Aorta (tissue), 5 donors: ENCODE measurements at regions not wholly inside any gene's neighbourhood (a gene's known extent, or its start where the extent isn't known, plus 50 kb on each side); places are given as distances from the start of the nearest gene placed in this dataset.
A peak's percentile ranks its signal among the peaks of the same experiment; 100 is the strongest.
"Not testable (repeated sequence)": the region's sequence is repeated elsewhere in the genome, so short reads cannot be mapped to it uniquely, and the experiment has no call there.

Experiments
- ATAC-seq: fragments of 200-7000 bp; cut with Tn5 transposase; one replicate; pipeline ENCODE4 v1.9.1; 2022; ENCODE audit warnings: moderate library complexity; ENCODE audit not compliant: low FRiP score
- DNase-seq, 2 donors: peaks; one replicate each; pipeline ENCODE4 v3.0.0-alpha.2; 2020
- H3K27ac ChIP-seq, 2 donors: one replicate each; pipeline ENCODE4 v1.5.1; 2013; ENCODE audit warnings: low read length in 2 of 2, mild to moderate bottlenecking in 2 of 2, moderate library complexity in 2 of 2, control low read depth in 1 of 2, inconsistent platforms in 1 of 2, low read depth in 1 of 2
- H3K27me3 ChIP-seq, 2 donors: one replicate each; pipeline ENCODE4 v1.6.1; 2013; ENCODE audit warnings: control low read depth in 1 of 2, low read length in 1 of 2, mild to moderate bottlenecking in 1 of 2, moderate library complexity in 1 of 2; ENCODE audit not compliant: insufficient read depth in 2 of 2, control insufficient read depth in 1 of 2
- H3K36me3 ChIP-seq, 2 donors: one replicate each; pipeline ENCODE4 v1.6.1; 2013; ENCODE audit warnings: control low read depth in 1 of 2, low read length in 1 of 2, mild to moderate bottlenecking in 1 of 2; ENCODE audit not compliant: insufficient read depth in 2 of 2, control insufficient read depth in 1 of 2
- H3K4me1 ChIP-seq, 2 donors: one replicate each; pipeline ENCODE4 v1.6.1; 2013; ENCODE audit warnings: low read length in 2 of 2, control low read depth in 1 of 2, mild to moderate bottlenecking in 1 of 2, moderate library complexity in 1 of 2; ENCODE audit not compliant: insufficient read depth in 2 of 2, control insufficient read depth in 1 of 2
- H3K4me3 ChIP-seq, 2 donors: one replicate each; pipeline ENCODE4 v1.5.1; 2013; ENCODE audit warnings: low read length in 2 of 2, control low read depth in 1 of 2, mild to moderate bottlenecking in 1 of 2
- H3K9me3 ChIP-seq: one replicate; pipeline ENCODE4 v1.6.1; 2013; ENCODE audit warnings: mild to moderate bottlenecking, low read length; ENCODE audit not compliant: control insufficient read depth
- WGBS, 2 donors: extraction: QIAGEN DNeasy Blood & Tissue Kit; methylation state at CpG; one replicate each; pipeline ENCODE4 v1.1.7; 2013; 5-methylcytosine and 5-hydroxymethylcytosine counted together
- intact Hi-C, 2 donors: fragments of 100-400 bp; cut with DNase I; formaldehyde crosslinking; loops; one replicate each; pipeline versions ENCODE4 v1.14.2 to v1.15.0; 2022
- donor health status: healthy with polysubstance abuse.
- donor health status: Bipolar disorder and iron deficiency.
- donor health status: DM: no; HTN: no; CAD: no.
- donor health status: DM: no; HTN: no; CAD: no.
- donor health status: DM: yes; HTN: yes; CAD: no.

DNA sequence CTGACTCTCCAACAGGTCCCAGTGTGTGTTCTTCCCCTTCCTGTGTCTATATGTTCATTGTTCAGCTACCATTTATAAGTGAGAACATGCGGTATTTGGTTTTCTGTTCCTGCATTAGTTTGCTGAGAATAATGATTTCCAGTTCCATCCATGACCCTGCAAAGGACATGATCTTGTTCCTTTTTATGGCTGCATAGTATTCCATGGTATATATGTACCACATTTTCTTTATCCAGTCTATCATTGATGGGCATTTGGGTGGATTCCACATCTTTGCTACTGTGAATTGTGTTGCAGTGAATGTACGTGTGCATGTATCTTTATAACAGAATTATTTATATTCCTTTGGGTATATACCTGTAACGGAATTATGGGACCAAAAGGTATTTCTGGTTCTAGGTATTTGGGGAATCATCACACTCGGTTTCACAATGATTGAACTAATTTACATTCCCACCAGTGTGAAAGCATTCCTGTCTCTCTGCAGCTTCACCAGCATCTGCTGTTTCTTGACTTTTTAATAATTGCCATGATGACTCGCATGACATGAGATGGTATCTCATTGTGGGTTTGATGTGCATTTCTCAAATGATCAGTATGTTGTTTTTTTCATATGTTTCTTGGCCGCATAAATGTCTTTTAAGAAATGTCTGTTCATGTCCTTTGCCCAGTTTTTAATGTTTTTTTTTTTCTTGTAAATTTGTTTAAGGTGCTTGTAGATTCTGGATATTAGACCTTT is 60.2 kb downstream of the LSMEM1 start:
- Histone ChIP-seq H3K27ac (no peak overlapping the region), H3K4me3 (no peak overlapping the region), H3K27me3 (no peaks in the 10 kb centered on the region), H3K36me3 (no peaks in the 10 kb centered on the region), H3K9me3 (no peaks in the 10 kb centered on the region), H3K4me1 (no peaks in the 10 kb centered on the region)
- intact Hi-C loops, result no loop called here
- WGBS, 2 donors, result 91 to 92% methylated on average over 6 of the region's 6 CpGs
- DNase-seq (no peak), ATAC-seq (no peak)

- WGBS, 2 donors, result 90% methylated on average over 25 of the region's 25 CpGs
- no peak for ATAC-seq
- H3K36me3 ChIP-seq, result no peaks in the 10 kb centered on the region
- intact Hi-C loops, result no loop called here
- H3K9me3 ChIP-seq, result no peaks in the 10 kb centered on the region
- H3K4me1 ChIP-seq, result no peaks in the 10 kb centered on the region
- no peaks in the 10 kb centered on the region for H3K27me3 ChIP-seq
- DNase-seq, result no peak
- H3K4me3 ChIP-seq, result no peak overlapping the region
- no peak overlapping the region for H3K27ac ChIP-seq
Observed at GRCh38 chr7:112546723-112547513, 66.1 kb downstream of the LSMEM1 start.

- WGBS, 2 donors, result 77 to 79% methylated on average over 2 of the region's 2 CpGs
- no peak for DNase-seq
- Histone ChIP-seq H3K27ac (no peak overlapping the region), H3K4me3 (no peak overlapping the region), H3K9me3 (no peaks in the 10 kb centered on the region), H3K4me1 (no peaks in the 10 kb centered on the region), H3K27me3 (no peaks in the 10 kb centered on the region), H3K36me3 (no peaks in the 10 kb centered on the region)
- intact Hi-C loops, result no loop called here
- ATAC-seq, result no peak
Observed at GRCh38 chr7:112547916-112548315, 67.1 kb downstream of the LSMEM1 start.

- Histone ChIP-seq H3K27ac (no peak overlapping the region), H3K9me3 (no peaks in the 10 kb centered on the region), H3K27me3 (no peaks in the 10 kb centered on the region), H3K4me3 (no peak overlapping the region), H3K36me3 (no peaks in the 10 kb centered on the region), H3K4me1 (no peaks in the 10 kb centered on the region)
- ATAC-seq (no peak), DNase-seq (no peak)
- intact Hi-C loops, result loop anchor here in 1 of 2 donors (10.0 kb wide), 1 partner anchor 1144 kb away; no protein-coding TSS in a partner anchor
- 21 to 30% methylated on average over 2 of the region's 2 CpGs for WGBS, 2 donors
Observed at GRCh38 chr7:112550468-112551060, 69.8 kb downstream of the LSMEM1 start.

- not testable (repeated sequence) for H3K9me3 ChIP-seq
Observed at GRCh38 chr7:112551521-112551920, 70.7 kb downstream of the LSMEM1 start.

DNA sequence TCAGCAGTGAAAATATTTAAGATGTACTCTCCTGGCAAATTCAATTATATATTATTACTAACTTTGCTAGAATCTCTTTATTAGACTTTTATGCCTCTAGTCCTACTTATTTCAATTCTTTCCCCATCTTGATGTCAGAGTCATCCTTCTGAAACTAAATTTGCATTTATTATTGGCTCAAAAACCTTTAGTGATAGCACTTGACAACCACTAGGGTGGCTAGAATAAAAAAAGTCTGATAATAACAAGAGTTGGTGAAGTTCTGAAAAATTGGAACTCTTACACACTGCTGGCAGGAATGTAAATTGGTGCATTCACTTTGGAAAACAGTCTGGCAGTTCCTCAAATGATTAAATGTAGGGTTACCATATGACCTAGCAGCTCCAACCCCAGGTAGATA is 73.8 kb downstream of the LSMEM1 start:
- Histone ChIP-seq H3K27ac (no peak overlapping the region), H3K9me3 (no peaks in the 10 kb centered on the region), H3K27me3 (no peaks in the 10 kb centered on the region), H3K4me1 (no peaks in the 10 kb centered on the region), H3K4me3 (no peak overlapping the region), H3K36me3 (no peaks in the 10 kb centered on the region)
- intact Hi-C loops, result loop anchor here in 1 of 2 donors (10.0 kb wide), 1 partner anchor 1140 kb away; no protein-coding TSS in a partner anchor
- DNase-seq (no peak), ATAC-seq (no peak)

More at GRCh38 chr7:112551521-112551920, 70.7 kb downstream of the LSMEM1 start:
- WGBS, 2 donors, result 94 to 99% methylated on average over 10 to 20 of the region's 30 CpGs
- not testable (repeated sequence) for ATAC-seq, H3K4me1 ChIP-seq, H3K36me3 ChIP-seq, DNase-seq, H3K27ac ChIP-seq, H3K27me3 ChIP-seq, H3K4me3 ChIP-seq
- intact Hi-C loops, result loop anchor here in 1 of 2 donors (10.0 kb wide), 1 partner anchor 1143 kb away; no protein-coding TSS in a partner anchor

- ATAC-seq (no peak), DNase-seq (no peak)
- WGBS, 2 donors, result 100% methylated on average over 1 of the region's 1 CpG
- intact Hi-C loops, result loop anchor here in 1 of 2 donors (10.0 kb wide), 1 partner anchor 1138 kb away; no protein-coding TSS in a partner anchor
- no peaks in the 10 kb centered on the region for H3K4me1 ChIP-seq
- H3K9me3 ChIP-seq, result no peaks in the 10 kb centered on the region
- no peak overlapping the region for H3K4me3 ChIP-seq
- H3K27me3 ChIP-seq, result no peaks in the 10 kb centered on the region
- no peak overlapping the region for H3K27ac ChIP-seq
- no peaks in the 10 kb centered on the region for H3K36me3 ChIP-seq
Observed at GRCh38 chr7:112556633-112557032, 75.8 kb downstream of the LSMEM1 start.

DNA sequence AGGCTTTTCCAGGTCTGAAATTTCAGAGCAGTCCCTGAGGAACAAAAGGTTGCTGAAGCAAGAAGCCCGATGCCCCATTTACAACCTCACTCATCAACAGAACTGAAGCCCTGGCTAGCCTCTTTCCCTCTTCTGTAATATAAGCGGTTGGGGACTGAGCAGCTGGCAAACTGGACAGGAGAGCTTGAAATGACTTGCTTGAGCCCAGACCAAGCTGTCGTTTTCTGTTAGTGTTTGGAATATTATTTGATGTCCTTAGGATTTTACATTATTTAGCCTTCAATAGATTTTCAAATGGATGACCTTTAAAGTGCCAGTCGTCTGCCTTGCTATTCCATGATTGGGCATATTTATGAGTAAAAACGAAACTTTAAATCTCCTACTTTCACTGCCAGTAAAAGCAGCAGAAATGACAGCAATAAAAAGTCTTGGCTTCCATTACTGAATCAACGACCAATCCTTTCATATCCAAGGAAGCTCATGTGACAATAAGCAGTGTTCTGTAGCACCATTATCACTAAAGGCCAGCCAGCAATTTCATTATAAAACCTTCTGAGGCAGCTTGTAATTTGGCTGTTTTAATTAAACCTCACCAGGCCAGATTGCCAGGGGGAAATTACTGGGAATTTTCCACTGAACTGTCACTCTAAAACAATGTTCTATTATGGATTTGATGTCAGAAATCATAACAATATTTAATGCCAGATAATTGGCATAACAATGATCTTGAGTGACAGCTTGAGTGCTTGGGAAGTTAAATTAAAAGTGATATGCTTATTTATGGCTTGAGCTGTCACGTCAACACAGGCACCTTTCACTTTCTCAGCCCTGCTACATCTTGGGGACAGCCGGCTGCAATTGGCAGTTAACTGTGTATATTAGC is 85.9 kb downstream of the LSMEM1 start:
- Histone ChIP-seq H3K27ac (no peak overlapping the region), H3K36me3 (no peaks in the 10 kb centered on the region), H3K9me3 (no peaks in the 10 kb centered on the region), H3K27me3 (no peaks in the 10 kb centered on the region), H3K4me1 (peaks cover 0 to 3% of the 10 kb centered on the region in 2 donors), H3K4me3 (peak overlapping the region in 1 of 2 donors; percentile 8)
- DNase-seq (no peak), ATAC-seq (no peak)
- intact Hi-C loops, result no loop called here
- WGBS, 2 donors, result 5 to 7% methylated on average over 8 of the region's 8 CpGs
